Right atrium auricular region (tissue), 2 donors: ENCODE measurements at regions not wholly inside any gene's neighbourhood (a gene's known extent, or its start where the extent isn't known, plus 50 kb on each side); places are given as distances from the start of the nearest gene placed in this dataset.

Source experiments
- DNase-seq: peaks from one replicate; pipeline ENCODE4 v3.0.0-alpha.2; 2019; ENCODE audit warnings: low spot score
- H3K27ac ChIP-seq, 2 donors: fragments of 200-600 bp; sonication (generic); 1 replicate in 1 of 2; 2 replicates in 1 of 2; pipeline ENCODE4 v1.5.1; 2016 to 2019
- H3K27me3 ChIP-seq, 2 donors: fragments of 200-600 bp; sonication (generic); one replicate each; pipeline versions ENCODE4 v1.5.1 to v1.6.0; 2017 to 2019
- H3K36me3 ChIP-seq: fragments of 200-600 bp; sonication (generic); one replicate; pipeline ENCODE4 v1.5.1; 2016
- H3K4me1 ChIP-seq, 2 donors: fragments of 200-600 bp; sonication (generic); one replicate each; pipeline versions ENCODE4 v1.5.1 to v1.6.0; 2017 to 2019
- H3K4me3 ChIP-seq, 2 donors: fragments of 200-600 bp; sonication (generic); 1 replicate in 1 of 2; 2 replicates in 1 of 2; pipeline ENCODE4 v1.5.1; 2017 to 2019; ENCODE audit warnings: mild to moderate bottlenecking in 1 of 2, moderate library complexity in 1 of 2
- H3K9me3 ChIP-seq, 2 donors: fragments of 200-600 bp; sonication (generic); one replicate each; pipeline ENCODE4 v1.5.1; 2019
- TF ChIP-seq, protein P1 (sequence below), 2 donors: fragments of 200-600 bp; sonication (generic); IDR thresholded peaks; one replicate each; pipeline ENCODE4 v1.5.1; 2019; ENCODE audit warnings: antibody characterized with exemption in 2 of 2

- Histone ChIP-seq H3K4me1 (no peaks in the 10 kb centered on the region), H3K9me3 (no peaks in the 10 kb centered on the region), H3K27ac (no peak overlapping the region), H3K4me3 (no peak overlapping the region), H3K36me3 (no peaks in the 10 kb centered on the region), H3K27me3 (no peaks in the 10 kb centered on the region)
- no peak for DNase-seq
- TF ChIP-seq, protein P1, sequence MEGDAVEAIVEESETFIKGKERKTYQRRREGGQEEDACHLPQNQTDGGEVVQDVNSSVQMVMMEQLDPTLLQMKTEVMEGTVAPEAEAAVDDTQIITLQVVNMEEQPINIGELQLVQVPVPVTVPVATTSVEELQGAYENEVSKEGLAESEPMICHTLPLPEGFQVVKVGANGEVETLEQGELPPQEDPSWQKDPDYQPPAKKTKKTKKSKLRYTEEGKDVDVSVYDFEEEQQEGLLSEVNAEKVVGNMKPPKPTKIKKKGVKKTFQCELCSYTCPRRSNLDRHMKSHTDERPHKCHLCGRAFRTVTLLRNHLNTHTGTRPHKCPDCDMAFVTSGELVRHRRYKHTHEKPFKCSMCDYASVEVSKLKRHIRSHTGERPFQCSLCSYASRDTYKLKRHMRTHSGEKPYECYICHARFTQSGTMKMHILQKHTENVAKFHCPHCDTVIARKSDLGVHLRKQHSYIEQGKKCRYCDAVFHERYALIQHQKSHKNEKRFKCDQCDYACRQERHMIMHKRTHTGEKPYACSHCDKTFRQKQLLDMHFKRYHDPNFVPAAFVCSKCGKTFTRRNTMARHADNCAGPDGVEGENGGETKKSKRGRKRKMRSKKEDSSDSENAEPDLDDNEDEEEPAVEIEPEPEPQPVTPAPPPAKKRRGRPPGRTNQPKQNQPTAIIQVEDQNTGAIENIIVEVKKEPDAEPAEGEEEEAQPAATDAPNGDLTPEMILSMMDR (IDR thresholded peaks at IDR 0.05): no peak
Measured at GRCh38 chr13:34421858-34422475, 520.1 kb upstream of the NBEA start.

- Histone ChIP-seq H3K4me1 (no peaks in the 10 kb centered on the region), H3K36me3 (no peaks in the 10 kb centered on the region), H3K9me3 (no peaks in the 10 kb centered on the region), H3K4me3 (no peak overlapping the region), H3K27me3 (no peaks in the 10 kb centered on the region), H3K27ac (no peak overlapping the region)
- TF ChIP-seq, protein P1 (IDR thresholded peaks at IDR 0.05): no peak
- no peak for DNase-seq
Measured at GRCh38 chr13:34422956-34423355, 519.1 kb upstream of the NBEA start.

DNA sequence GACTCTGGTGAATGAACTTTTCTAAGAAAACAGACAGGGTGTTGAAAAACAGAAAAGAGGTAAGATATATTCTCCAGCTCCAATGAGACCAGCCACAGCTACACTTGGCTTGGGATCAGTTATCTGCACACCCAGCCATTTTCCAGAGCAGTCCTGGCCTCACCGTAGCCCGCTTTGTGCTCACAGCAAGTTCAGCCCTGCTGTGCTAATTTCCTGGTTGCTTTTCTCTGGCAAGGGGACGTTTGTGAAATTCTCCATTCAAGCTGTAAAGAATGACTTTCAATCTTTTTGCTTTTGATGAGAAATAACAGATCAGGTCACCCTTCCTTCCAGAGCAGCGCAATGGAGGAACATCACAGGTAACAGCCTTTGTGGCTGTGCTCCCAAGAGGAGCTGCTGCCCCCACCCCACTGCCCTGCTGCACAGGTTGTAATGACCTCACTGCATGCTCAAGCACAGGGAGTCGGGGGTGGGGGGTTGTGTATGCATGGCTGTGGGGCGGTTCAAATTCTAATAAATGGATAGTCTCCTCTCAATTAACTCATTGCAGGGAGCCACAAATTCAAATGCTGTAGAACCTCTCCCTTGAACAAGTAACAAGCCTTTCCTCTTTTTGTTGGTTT lies 516.6 kb upstream of the NBEA start:
- H3K27me3 ChIP-seq: no peaks in the 10 kb centered on the region
- no peaks in the 10 kb centered on the region for H3K4me1 ChIP-seq
- no peaks in the 10 kb centered on the region for H3K36me3 ChIP-seq
- TF ChIP-seq, protein P1 (IDR thresholded peaks at IDR 0.05): no peak
- H3K27ac ChIP-seq: no peak overlapping the region
- H3K4me3 ChIP-seq: no peak overlapping the region
- no peak for DNase-seq
- H3K9me3 ChIP-seq: no peaks in the 10 kb centered on the region

GRCh38 chr13:34428911-34429310 lies 513.2 kb upstream of the NBEA start:
- no peaks in the 10 kb centered on the region for H3K4me1 ChIP-seq
- H3K27me3 ChIP-seq: no peaks in the 10 kb centered on the region
- no peak overlapping the region for H3K27ac ChIP-seq
- H3K36me3 ChIP-seq: no peaks in the 10 kb centered on the region
- TF ChIP-seq, protein P1 (IDR thresholded peaks at IDR 0.05): no peak
- no peak for DNase-seq
- H3K9me3 ChIP-seq: no peaks in the 10 kb centered on the region
- H3K4me3 ChIP-seq: no peak overlapping the region

- no peak for DNase-seq
- no peak overlapping the region for H3K4me3 ChIP-seq
- H3K27ac ChIP-seq: no peak overlapping the region
- H3K9me3 ChIP-seq: no peaks in the 10 kb centered on the region
- H3K36me3 ChIP-seq: no peaks in the 10 kb centered on the region
- peaks cover 0 to 2% of the 10 kb centered on the region in 2 donors for H3K4me1 ChIP-seq
- H3K27me3 ChIP-seq: no peaks in the 10 kb centered on the region
- TF ChIP-seq, protein P1 (IDR thresholded peaks at IDR 0.05): no peak
Measured at GRCh38 chr13:34430294-34430693, 511.8 kb upstream of the NBEA start.
